ENCODE measurements at regions not wholly inside any gene's neighbourhood (a gene's known extent, or its start where the extent isn't known, plus 50 kb on each side); places are given as distances from the start of the nearest gene placed in this dataset.

DNA sequence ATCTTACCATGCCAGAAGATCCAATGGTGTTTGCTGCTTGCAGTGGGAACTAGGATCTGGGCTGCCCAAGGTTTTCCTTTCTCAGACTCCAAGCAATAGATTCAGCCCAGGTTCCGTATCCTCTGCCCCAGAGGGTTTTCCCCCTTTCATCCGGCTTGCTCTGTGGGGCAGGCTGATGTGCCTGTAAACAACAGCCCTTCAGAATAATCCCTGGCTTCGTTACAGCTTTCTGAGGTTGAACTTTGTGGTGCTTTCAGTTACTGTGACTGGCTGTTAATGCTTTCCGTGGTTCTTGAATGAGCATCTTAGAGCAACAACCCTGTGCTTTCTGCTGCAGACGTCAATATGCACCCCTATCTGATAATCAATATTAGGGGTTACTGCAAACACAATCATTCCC, 400.4 kb downstream of the BTBD3 start:
- no peak for TF ChIP-seq GATA2 (IDR thresholded peaks at IDR 0.05; ENCODE audit: low read depth, low read length)
- TF ChIP-seq GATA3 (IDR thresholded peaks at IDR 0.05; ENCODE audit: low read depth, low read length), result no peak

DNA sequence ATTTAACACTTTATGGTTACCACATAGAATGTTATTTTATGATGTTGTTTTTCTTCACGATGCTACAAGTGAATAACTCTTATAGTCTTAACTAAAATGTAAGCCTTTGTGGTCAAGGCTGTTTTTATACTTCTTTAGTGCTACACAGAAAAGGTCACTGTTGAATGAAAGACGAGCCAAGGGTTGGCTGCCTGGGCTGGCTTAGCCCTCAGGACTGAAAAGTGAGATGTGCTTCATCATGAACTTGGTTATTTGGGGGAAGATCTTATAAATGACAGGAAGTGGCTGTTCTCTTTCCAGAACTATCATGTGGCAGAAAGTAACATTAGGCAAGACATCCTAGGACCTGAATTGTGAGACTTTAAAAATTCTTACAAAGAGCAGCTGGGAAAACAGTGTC, 404.0 kb downstream of the BTBD3 start:
- TF ChIP-seq GATA2 (IDR thresholded peaks at IDR 0.05; ENCODE audit: low read depth, low read length) (no peak), GATA3 (IDR thresholded peaks at IDR 0.05; ENCODE audit: low read depth, low read length) (no peak)

DNA sequence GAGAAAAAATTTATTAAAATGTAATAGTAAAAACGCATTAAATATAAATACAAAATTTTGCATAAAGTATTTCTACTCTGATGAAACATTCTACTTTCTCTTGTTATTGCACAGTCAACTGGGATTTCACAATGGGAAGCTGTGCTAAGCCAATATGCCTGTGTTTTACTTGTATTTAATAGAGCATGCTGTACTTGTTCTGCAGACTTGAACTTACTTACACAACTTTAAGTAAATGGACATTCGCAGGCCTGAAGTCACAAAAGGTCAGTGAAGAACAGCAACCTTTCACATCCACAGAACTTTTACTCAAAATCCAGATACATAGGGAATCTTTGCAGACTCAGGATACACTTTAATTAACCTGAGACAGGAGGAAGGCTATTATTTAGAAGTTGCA, 409.5 kb downstream of the BTBD3 start:
- TF ChIP-seq GATA2 (IDR thresholded peaks at IDR 0.05; ENCODE audit: low read depth, low read length) (no peak), GATA3 (IDR thresholded peaks at IDR 0.05; ENCODE audit: low read depth, low read length) (no peak)

DNA sequence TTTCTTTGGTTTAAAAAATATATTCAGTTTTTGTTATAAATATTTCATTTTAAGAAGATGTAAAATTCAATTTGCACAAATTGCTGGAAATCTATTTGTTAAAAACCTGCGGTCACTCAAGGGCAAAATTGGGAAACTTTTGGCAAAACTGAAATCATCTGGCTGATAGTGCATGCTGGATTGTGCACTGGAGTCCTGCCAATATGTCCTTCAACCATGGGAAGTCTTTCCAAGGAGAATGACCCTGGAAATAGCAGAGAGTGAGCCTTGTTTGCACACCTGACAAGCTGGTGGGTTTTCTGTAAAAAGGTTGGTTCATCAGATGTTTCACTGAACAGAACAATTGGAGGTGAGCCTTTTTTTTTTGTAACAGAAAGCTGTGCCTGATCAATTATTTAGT, 413.5 kb downstream of the BTBD3 start:
- no peak for TF ChIP-seq GATA3 (IDR thresholded peaks at IDR 0.05; ENCODE audit: low read depth, low read length)
- no peak for TF ChIP-seq GATA2 (IDR thresholded peaks at IDR 0.05; ENCODE audit: low read depth, low read length)

DNA sequence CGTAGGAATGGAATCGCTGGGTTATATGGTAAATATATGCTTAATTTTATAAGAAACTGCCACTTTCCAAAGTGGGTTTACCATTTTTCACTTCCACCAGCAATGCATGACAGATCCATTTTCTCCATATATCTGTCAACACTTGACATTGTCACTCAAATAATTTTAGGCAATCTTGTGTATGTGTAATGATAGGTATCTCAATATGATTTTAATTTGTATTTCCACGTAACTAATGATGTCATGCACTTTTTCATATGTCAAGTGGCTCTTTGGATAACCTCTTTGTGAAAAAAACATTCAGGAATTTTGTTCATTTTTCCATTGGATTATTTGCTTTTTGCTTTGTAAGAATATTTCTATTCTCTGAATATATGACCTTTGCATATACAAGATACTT, 419.9 kb downstream of the BTBD3 start:
- TF ChIP-seq GATA3 (IDR thresholded peaks at IDR 0.05; ENCODE audit: low read depth, low read length) (no peak), GATA2 (IDR thresholded peaks at IDR 0.05; ENCODE audit: low read depth, low read length) (no peak)

DNA sequence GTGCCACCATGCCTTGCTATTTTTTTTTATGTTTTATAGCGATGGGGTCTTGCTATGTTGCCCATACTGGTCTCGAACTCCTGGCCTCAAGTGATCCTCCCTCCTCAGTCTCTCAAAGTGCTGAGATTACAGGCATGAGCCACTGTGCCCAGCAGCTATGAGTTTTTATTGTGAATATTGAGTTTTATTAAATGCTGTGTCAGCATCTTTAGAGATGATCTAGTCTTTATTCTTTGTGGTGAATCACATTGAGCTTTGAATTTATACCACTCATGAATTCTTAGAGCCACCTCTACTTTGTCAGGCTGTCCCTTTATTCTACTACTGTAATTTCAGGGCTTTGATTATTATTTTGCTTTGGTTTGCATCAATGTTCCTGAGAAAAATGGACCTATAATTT, 428.3 kb downstream of the BTBD3 start:
- no peak for TF ChIP-seq GATA2 (IDR thresholded peaks at IDR 0.05; ENCODE audit: low read depth, low read length)
- no peak for TF ChIP-seq GATA3 (IDR thresholded peaks at IDR 0.05; ENCODE audit: low read depth, low read length)

DNA sequence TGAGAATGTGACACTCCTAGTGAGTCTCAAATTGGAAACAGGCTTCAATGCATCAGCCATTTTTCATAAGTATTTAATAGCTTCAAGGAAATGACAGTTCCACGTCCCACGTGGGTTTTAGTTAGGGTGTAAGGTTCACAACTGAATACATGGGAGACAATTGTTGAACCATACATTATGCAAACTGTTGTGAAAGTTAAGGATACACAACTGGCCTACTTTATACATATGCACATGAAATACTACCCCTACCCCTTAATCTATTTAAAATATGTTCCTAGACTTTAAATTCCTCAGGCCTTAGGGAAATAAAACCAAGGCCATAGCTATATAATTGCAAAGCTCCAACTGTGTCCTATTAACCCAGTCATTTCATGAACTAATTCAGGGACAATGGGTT, 436.1 kb downstream of the BTBD3 start:
- TF ChIP-seq GATA2 (IDR thresholded peaks at IDR 0.05; ENCODE audit: low read depth, low read length), result no peak
- TF ChIP-seq GATA3 (IDR thresholded peaks at IDR 0.05; ENCODE audit: low read depth, low read length), result no peak

DNA sequence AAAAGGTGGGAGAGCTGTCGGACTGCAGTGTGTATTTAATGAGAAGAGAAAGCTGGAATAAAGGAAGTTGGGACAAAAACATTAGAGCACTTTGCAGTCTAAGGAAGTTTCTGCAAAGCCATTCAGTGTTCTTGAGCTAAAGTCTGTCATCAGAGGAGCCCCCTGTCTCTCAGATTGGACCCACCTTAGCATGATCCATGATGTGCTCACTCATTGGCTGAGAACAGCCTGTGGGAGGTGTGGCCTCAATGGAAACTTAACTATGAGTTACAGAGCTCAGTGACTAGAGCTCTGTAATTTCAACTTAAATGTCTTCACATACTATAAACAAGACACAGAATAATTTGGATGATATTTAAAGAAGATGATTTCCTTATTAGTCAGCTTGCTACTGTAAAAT, 437.0 kb downstream of the BTBD3 start:
- TF ChIP-seq GATA2 (IDR thresholded peaks at IDR 0.05; ENCODE audit: low read depth, low read length) (no peak), GATA3 (IDR thresholded peaks at IDR 0.05; ENCODE audit: low read depth, low read length) (no peak)

DNA sequence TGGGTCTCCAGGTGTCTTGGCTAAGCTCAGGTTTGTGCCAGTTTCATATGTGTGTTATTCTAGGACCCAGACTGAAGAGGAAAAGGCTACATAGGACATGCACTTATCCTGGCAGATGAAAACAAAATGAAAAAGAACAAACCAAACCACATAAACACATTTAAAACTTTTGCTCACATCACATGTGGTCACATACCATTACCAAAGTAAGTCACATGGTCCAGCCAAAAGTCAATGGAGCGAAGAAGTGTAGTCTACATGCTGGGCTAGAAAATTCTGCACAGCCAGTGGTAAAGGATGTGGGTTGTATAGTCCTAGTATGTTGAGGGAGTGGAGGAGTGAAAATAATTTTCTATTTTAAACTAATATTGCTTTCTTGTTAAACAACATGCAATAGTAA, 437.5 kb downstream of the BTBD3 start:
- no peak for TF ChIP-seq GATA2 (IDR thresholded peaks at IDR 0.05; ENCODE audit: low read depth, low read length)
- no peak for TF ChIP-seq GATA3 (IDR thresholded peaks at IDR 0.05; ENCODE audit: low read depth, low read length)

DNA sequence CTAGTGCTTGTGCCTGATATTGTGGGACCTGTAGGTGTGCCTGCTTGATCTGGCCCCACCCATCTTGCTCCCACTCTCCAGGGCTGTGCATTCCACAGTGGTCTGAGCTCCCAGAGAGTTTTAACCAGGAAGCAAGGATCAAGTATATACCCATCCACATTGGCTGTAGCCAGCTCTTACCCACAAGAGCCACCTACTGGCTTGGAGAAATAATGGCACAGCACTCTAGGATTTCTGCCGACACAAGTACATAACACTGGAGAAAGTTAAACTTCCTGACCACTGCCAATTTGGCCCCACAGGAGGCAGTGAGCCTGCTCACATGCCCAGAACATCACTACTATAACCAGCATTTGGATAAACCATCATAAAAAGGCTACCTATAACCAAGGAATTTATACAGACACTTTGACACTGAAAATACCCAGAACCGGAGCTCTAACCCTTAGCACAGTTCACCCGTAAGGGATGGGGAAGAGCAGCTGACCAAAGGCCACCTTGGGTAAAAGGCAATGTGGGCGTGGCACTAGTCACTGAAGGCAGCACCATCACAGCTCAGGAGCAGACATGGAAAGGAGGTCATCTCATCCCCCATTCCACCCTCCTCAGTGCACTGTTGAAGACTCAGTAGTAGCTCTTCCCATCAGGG, 440.4 kb downstream of the BTBD3 start:
- TF ChIP-seq GATA3 (IDR thresholded peaks at IDR 0.05; ENCODE audit: low read depth, low read length) (no peak), GATA2 (IDR thresholded peaks at IDR 0.05; ENCODE audit: low read depth, low read length) (no peak)

DNA sequence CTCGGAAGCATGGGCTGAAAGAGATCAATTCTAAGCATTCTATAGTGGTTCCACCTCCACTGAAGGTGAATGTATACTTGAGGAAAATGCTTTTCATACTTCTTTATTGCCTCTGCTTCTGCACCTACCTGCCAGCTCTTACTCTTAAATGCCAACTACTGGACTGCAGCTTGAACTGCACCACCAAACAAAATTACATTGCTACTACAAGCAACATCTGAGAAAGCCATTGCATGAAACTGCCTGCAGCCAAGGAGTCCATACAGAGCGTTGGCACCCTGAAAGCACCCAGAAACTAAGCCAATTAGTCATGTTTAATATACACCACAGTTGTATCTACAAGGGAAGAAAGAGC, 440.9 kb downstream of the BTBD3 start:
- no peak for TF ChIP-seq GATA2 (IDR thresholded peaks at IDR 0.05; ENCODE audit: low read depth, low read length)
- no peak for TF ChIP-seq GATA3 (IDR thresholded peaks at IDR 0.05; ENCODE audit: low read depth, low read length)

DNA sequence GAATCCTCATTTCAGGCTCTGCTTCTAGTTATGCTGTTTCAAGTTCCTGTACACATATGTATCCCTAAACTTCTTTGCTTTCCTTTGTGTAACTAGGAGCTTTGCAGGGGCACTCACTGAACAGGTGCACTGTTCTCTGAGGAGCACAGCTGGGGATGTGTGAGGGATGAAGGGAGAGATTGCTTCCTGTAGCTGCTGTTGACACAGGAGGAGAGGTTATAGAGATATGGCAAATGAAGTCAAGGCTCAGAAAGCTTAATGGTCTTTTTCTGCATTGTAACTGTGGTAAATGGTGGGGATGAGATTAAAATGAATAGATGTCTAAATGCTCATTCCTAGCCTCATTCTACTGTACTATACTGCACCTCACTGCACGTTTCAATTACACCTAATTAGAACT, 454.3 kb downstream of the BTBD3 start:
- TF ChIP-seq GATA2 (IDR thresholded peaks at IDR 0.05; ENCODE audit: low read depth, low read length) (no peak), GATA3 (IDR thresholded peaks at IDR 0.05; ENCODE audit: low read depth, low read length) (no peak)

DNA sequence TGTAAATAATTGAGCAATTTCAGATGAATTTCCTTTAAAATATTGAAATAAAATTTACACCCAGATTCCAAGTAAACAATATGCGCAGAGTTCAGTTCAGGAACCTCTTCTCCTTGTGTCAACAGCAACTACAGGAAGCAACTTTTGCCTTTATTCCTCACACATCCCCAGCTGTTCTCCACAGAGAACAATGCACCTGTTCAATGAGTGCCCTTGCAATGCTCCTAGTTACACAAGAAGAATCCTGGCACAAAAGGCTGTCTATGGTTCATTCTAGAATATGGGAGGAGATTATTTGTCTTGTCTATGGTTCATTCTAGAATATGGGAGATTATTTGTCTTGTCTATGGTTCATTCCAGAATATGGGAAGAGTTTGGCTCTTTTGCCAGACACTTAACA, 454.9 kb downstream of the BTBD3 start:
- TF ChIP-seq GATA2 (IDR thresholded peaks at IDR 0.05; ENCODE audit: low read depth, low read length) (no peak), GATA3 (IDR thresholded peaks at IDR 0.05; ENCODE audit: low read depth, low read length) (no peak)

DNA sequence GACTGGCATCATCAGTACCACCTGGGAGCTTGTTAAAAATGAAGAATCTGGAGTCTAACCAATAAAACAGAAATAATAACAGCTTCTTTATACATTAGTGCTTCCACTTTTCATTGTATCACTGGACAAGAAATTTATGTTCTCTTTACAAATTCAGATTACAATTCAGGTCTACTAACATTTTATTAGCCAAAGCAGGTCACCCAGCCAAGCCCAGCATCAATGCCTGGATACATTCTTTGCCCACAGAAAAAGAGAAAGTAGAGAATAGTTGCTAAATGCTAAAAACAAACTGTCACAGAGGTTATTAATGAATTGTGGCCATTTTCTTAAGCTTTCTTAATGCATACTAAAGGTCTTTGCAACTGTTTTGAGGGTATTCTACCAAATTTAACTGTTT, 458.3 kb downstream of the BTBD3 start:
- TF ChIP-seq GATA3 (IDR thresholded peaks at IDR 0.05; ENCODE audit: low read depth, low read length) (no peak), GATA2 (IDR thresholded peaks at IDR 0.05; ENCODE audit: low read depth, low read length) (no peak)

DNA sequence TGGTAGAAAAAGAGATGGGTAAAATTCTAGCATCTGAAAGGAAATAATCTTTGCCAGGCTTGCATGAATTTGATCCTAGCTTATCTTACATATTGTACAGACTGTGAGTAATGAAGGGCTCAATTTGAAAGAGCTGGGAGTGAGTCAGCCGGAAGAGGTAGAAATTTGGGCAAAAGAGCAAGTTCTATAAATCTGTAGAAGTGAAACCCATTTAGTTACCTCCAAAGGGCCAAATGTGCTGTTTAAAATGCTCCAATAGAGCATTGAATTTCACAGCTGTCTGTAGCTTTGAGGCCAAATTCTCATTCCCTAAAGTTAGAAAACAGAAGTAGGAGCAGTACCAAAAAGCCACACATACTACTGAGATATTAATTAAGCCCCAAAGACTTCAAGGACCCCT, 466.1 kb downstream of the BTBD3 start:
- no peak for TF ChIP-seq GATA2 (IDR thresholded peaks at IDR 0.05; ENCODE audit: low read depth, low read length)
- TF ChIP-seq GATA3 (IDR thresholded peaks at IDR 0.05; ENCODE audit: low read depth, low read length), result no peak

DNA sequence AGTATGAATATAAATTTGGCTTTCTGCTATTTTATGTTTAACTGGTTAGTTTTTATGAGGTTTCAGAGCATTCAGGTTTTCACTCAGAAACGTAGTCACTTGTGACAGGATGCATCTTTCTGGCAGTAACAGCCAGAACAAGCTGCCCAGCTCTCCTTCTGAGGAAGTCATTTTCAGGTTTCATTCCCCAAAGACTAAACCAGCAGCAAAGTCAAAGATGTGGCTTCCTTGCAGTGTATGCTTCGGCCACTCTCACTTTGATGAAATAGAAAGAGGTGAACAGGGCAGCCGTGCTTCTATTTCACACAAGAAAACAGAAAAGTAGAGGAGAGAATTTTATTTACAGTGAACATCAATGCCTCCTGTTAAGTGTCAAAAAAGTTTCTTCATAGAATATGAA, 469.1 kb downstream of the BTBD3 start:
- TF ChIP-seq GATA2 (IDR thresholded peaks at IDR 0.05; ENCODE audit: low read depth, low read length), result no peak
- TF ChIP-seq GATA3 (IDR thresholded peaks at IDR 0.05; ENCODE audit: low read depth, low read length), result no peak

All from SH-SY5Y (cell line).